ENCODE measurements at regions not wholly inside any gene's neighbourhood (a gene's known extent, or its start where the extent isn't known, plus 50 kb on each side); places are given as distances from the start of the nearest gene placed in this dataset.
A peak's percentile ranks its signal among the peaks of the same experiment; 100 is the strongest.

GRCh38 chr11:26017903-26018302, 314.0 kb upstream of the ANO3 start:
- CTCF ChIA-PET (ENCODE audit: unreplicated experiment) = interaction anchor here (1.0 kb wide), 1 partner anchor 37 kb away, joined by 3 read pairs; no protein-coding TSS in a partner anchor

GRCh38 chr11:26018336-26018735, 313.6 kb upstream of the ANO3 start:
- intact Hi-C loops (cut with micrococcal nuclease; ENCODE audit: unreplicated experiment) = no loop called here
- H3K79me2 ChIP-seq (ENCODE audit: insufficient read depth, low read depth, low read length) = no peaks in the 10 kb centered on the region
- POLR2A ChIA-PET = interaction anchor here (0.6 to 2.3 kb wide), 17 partner anchors 9 to 140 kb away, joined by 3 to 10 read pairs (median 5); no protein-coding TSS in a partner anchor
- CTCF ChIA-PET (ENCODE audit: unreplicated experiment) = interaction anchor here (1.0 kb wide), 1 partner anchor 37 kb away, joined by 3 read pairs; no protein-coding TSS in a partner anchor
- no peaks in the 10 kb centered on the region for H4K20me1 ChIP-seq (ENCODE audit: insufficient read depth, low read length)
- no peak overlapping the region for H3K4me2 ChIP-seq (ENCODE audit: low read length)
- H3K27ac ChIP-seq (ENCODE audit: low read depth, low read length, poor library complexity, severe bottlenecking) = no peak overlapping the region
- no peaks in the 10 kb centered on the region for H3K4me1 ChIP-seq (ENCODE audit: insufficient read depth, low read length, poor library complexity, severe bottlenecking)
- no peaks in the 10 kb centered on the region for H3K9me3 ChIP-seq (ENCODE audit: low read length)
- H3K9me2 ChIP-seq (ENCODE audit: insufficient read depth, low read length) = no peaks in the 10 kb centered on the region
- H3K4me3 ChIP-seq (ENCODE audit: low read depth, low read length, poor library complexity, severe bottlenecking) = no peak overlapping the region
- TF ChIP-seq CTCF (conservative IDR thresholded peaks at IDR 0.05; ENCODE audit: low read length) (no peak), EZH2phosphoT487 (IDR thresholded peaks at IDR 0.05; ENCODE audit: borderline replicate concordance, low read depth, low read length) (no peak)
- no TSS peak for BruUV-seq (replicated peaks)
- peak overlapping the region; percentile 49; the same call in 1 of the 2 replicates for H2AFZ ChIP-seq (ENCODE audit: low read length)
- no peaks in the 10 kb centered on the region for H3K36me3 ChIP-seq (ENCODE audit: insufficient read depth, low read length)
- DNase-seq (ENCODE audit: low spot score) = no peak

More at GRCh38 chr11:26017903-26018302, 314.0 kb upstream of the ANO3 start:
- Histone ChIP-seq H3K36me3 (ENCODE audit: insufficient read depth, low read length) (no peaks in the 10 kb centered on the region), H3K4me1 (ENCODE audit: insufficient read depth, low read length, poor library complexity, severe bottlenecking) (no peaks in the 10 kb centered on the region), H2AFZ (ENCODE audit: low read length) (peak overlapping the region; percentile 49), H3K27ac (ENCODE audit: low read depth, low read length, poor library complexity, severe bottlenecking) (no peak overlapping the region), H3K4me2 (ENCODE audit: low read length) (no peak overlapping the region), H3K9me2 (ENCODE audit: insufficient read depth, low read length) (no peaks in the 10 kb centered on the region), H3K4me3 (ENCODE audit: low read depth, low read length, poor library complexity, severe bottlenecking) (no peak overlapping the region), H3K79me2 (ENCODE audit: insufficient read depth, low read depth, low read length) (no peaks in the 10 kb centered on the region), H3K9me3 (ENCODE audit: low read length) (no peaks in the 10 kb centered on the region), H4K20me1 (ENCODE audit: insufficient read depth, low read length) (no peaks in the 10 kb centered on the region)
- no peak for TF ChIP-seq EZH2phosphoT487 (IDR thresholded peaks at IDR 0.05; ENCODE audit: borderline replicate concordance, low read depth, low read length)
- no peak for TF ChIP-seq CTCF (conservative IDR thresholded peaks at IDR 0.05; ENCODE audit: low read length)
- POLR2A ChIA-PET = interaction anchor here (0.6 to 2.3 kb wide), 15 partner anchors 9 to 141 kb away, joined by 3 to 10 read pairs (median 3); no protein-coding TSS in a partner anchor
- no TSS peak for BruUV-seq (replicated peaks)
- intact Hi-C loops (cut with micrococcal nuclease; ENCODE audit: unreplicated experiment) = no loop called here
- no peak for DNase-seq (ENCODE audit: low spot score)

- CTCF ChIA-PET (ENCODE audit: unreplicated experiment) = no interaction called here
- Histone ChIP-seq H3K79me2 (ENCODE audit: insufficient read depth, low read depth, low read length) (no peaks in the 10 kb centered on the region), H3K4me1 (ENCODE audit: insufficient read depth, low read length, poor library complexity, severe bottlenecking) (no peaks in the 10 kb centered on the region), H3K4me3 (ENCODE audit: low read depth, low read length, poor library complexity, severe bottlenecking) (no peak overlapping the region), H4K20me1 (ENCODE audit: insufficient read depth, low read length) (no peaks in the 10 kb centered on the region), H3K9me3 (ENCODE audit: low read length) (no peaks in the 10 kb centered on the region), H3K9me2 (ENCODE audit: insufficient read depth, low read length) (no peaks in the 10 kb centered on the region), H3K27ac (ENCODE audit: low read depth, low read length, poor library complexity, severe bottlenecking) (no peak overlapping the region), H3K4me2 (ENCODE audit: low read length) (no peak overlapping the region), H2AFZ (ENCODE audit: low read length) (no peak overlapping the region), H3K36me3 (ENCODE audit: insufficient read depth, low read length) (no peaks in the 10 kb centered on the region)
- POLR2A ChIA-PET = interaction anchor here (0.7 to 1.9 kb wide), 8 partner anchors 10 to 67 kb away, joined by 3 to 9 read pairs (median 4); no protein-coding TSS in a partner anchor
- no TSS peak for BruUV-seq (replicated peaks)
- no peak for DNase-seq (ENCODE audit: low spot score)
- intact Hi-C loops (cut with micrococcal nuclease; ENCODE audit: unreplicated experiment) = no loop called here
- no peak for TF ChIP-seq EZH2phosphoT487 (IDR thresholded peaks at IDR 0.05; ENCODE audit: borderline replicate concordance, low read depth, low read length)
- no peak for TF ChIP-seq CTCF (conservative IDR thresholded peaks at IDR 0.05; ENCODE audit: low read length)
These were observed 312.5 kb upstream of the ANO3 start for GRCh38 chr11:26019386-26019785.
